GM23338 (cell line): ENCODE measurements at regions not wholly inside any gene's neighbourhood (a gene's known extent, or its start where the extent isn't known, plus 50 kb on each side); places are given as distances from the start of the nearest gene placed in this dataset.
"Not testable (repeated sequence)": the region's sequence is repeated elsewhere in the genome, so short reads cannot be mapped to it uniquely, and the experiment has no call there.

Source experiments
- ATAC-seq: fragments of 200-7000 bp; cut with Tn5 transposase; 3 replicates; pipeline ENCODE4 v1.9.1; 2020
- DNase-seq: peaks from one replicate; pipeline ENCODE4 v3.0.0-alpha.2; 2015; ENCODE audit warnings: low spot score
- H2AFZ ChIP-seq: fragments of 200-600 bp; sonication (generic); 2 replicates; pipeline ENCODE4 v1.8.0; 2016; ENCODE audit warnings: antibody characterized with exemption, mild to moderate bottlenecking, moderate library complexity
- H3F3A ChIP-seq: fragments of 200-600 bp; sonication (generic); replicated peaks from 2 replicates; pipeline ENCODE4 v1.8.0; 2017; ENCODE audit warnings: antibody characterized with exemption, mixed run types, low read depth
- H3K27ac ChIP-seq: fragments of 200-600 bp; sonication (generic); 2 replicates; pipeline ENCODE4 v1.6.1; 2016; ENCODE audit warnings: low read depth
- H3K27me3 ChIP-seq: fragments of 200-600 bp; sonication (generic); 2 replicates; pipeline ENCODE4 v1.8.0; 2016; ENCODE audit warnings: mild to moderate bottlenecking, mixed run types, moderate library complexity; ENCODE audit not compliant: insufficient read depth
- H3K36me3 ChIP-seq: fragments of 200-600 bp; sonication (generic); 2 replicates; pipeline ENCODE4 v1.8.0; 2016; ENCODE audit warnings: mild to moderate bottlenecking; ENCODE audit not compliant: insufficient read depth
- H3K4me1 ChIP-seq: fragments of 200-600 bp; sonication (generic); 2 replicates; pipeline ENCODE4 v1.8.0; 2016; ENCODE audit warnings: mild to moderate bottlenecking, moderate library complexity; ENCODE audit not compliant: insufficient read depth
- H3K4me2 ChIP-seq: fragments of 200-600 bp; sonication (generic); 2 replicates; pipeline ENCODE4 v1.7.1; 2017; ENCODE audit warnings: mixed run types
- H3K4me3 ChIP-seq: fragments of 200-600 bp; sonication (generic); 2 replicates; pipeline ENCODE4 v1.6.1; 2016; ENCODE audit warnings: mixed run types
- H3K79me2 ChIP-seq: fragments of 200-600 bp; sonication (generic); replicated peaks from 2 replicates; pipeline ENCODE4 v1.8.0; 2017; ENCODE audit warnings: mild to moderate bottlenecking; ENCODE audit not compliant: insufficient read depth
- H3K9me2 ChIP-seq: fragments of 200-600 bp; sonication (generic); 2 replicates; pipeline ENCODE4 v1.8.0; 2017; ENCODE audit not compliant: insufficient read depth
- H4K20me1 ChIP-seq: fragments of 200-600 bp; sonication (generic); replicated peaks from 2 replicates; pipeline ENCODE4 v1.8.0; 2017; ENCODE audit warnings: mild to moderate bottlenecking; ENCODE audit not compliant: insufficient read depth
- H3K27ac Mint-ChIP-seq: 2 replicates; pipeline ENCODE4 v1.8.0; 2020; ENCODE audit warnings: inconsistent platforms, mild to moderate bottlenecking, moderate library complexity, mixed read lengths
- H3K27me3 Mint-ChIP-seq: 3 replicates; pipeline ENCODE4 v1.8.0; 2022; ENCODE audit warnings: low read depth, mild to moderate bottlenecking, moderate library complexity, mixed read lengths, inconsistent platforms; ENCODE audit not compliant: insufficient read depth, poor library complexity
- H3K36me3 Mint-ChIP-seq: 3 replicates; pipeline ENCODE4 v1.8.0; 2021; ENCODE audit warnings: low read depth, mild to moderate bottlenecking, inconsistent platforms, moderate library complexity, mixed read lengths
- H3K4me1 Mint-ChIP-seq: 3 replicates; pipeline ENCODE4 v1.8.0; 2020; ENCODE audit warnings: mild to moderate bottlenecking, inconsistent platforms, mixed read lengths
- H3K4me3 Mint-ChIP-seq: 3 replicates; pipeline ENCODE4 v1.8.0; 2021; ENCODE audit warnings: moderate library complexity, mild to moderate bottlenecking, inconsistent platforms, mixed read lengths
- H3K9me3 Mint-ChIP-seq: 3 replicates; pipeline ENCODE4 v1.8.0; 2020; ENCODE audit warnings: moderate library complexity, mild to moderate bottlenecking, inconsistent platforms, mixed read lengths
- CREB1 ChIP-seq: fragments of 250-450 bp; sonication (Bioruptor Pico); IDR thresholded peaks from 2 replicates; pipeline ENCODE4 v1.5.0; 2020; ENCODE audit warnings: low read depth, mild to moderate bottlenecking, moderate library complexity
- ETS1 ChIP-seq: IDR thresholded peaks from 2 replicates; pipeline ENCODE4 v1.6.1; 2016; ENCODE audit warnings: antibody characterized with exemption
- EZH2 ChIP-seq: fragments of 200-600 bp; sonication (generic); IDR thresholded peaks from one replicate; pipeline ENCODE4 v1.8.0; 2017; ENCODE audit warnings: antibody characterized with exemption, mild to moderate bottlenecking, low read depth; ENCODE audit not compliant: unreplicated experiment
- EZH2phosphoT487 ChIP-seq: fragments of 200-600 bp; sonication (generic); IDR thresholded peaks from one replicate; pipeline ENCODE4 v1.8.1; 2018; ENCODE audit warnings: antibody characterized with exemption; ENCODE audit not compliant: unreplicated experiment
- POLR2AphosphoS5 ChIP-seq: IDR thresholded peaks from 2 replicates; pipeline ENCODE4 v1.6.1; 2016; ENCODE audit warnings: antibody characterized with exemption, low read depth
- REST ChIP-seq: IDR thresholded peaks from one replicate; pipeline ENCODE4 v1.6.1; 2018; ENCODE audit warnings: antibody characterized with exemption; ENCODE audit not compliant: unreplicated experiment
- ZNF114 ChIP-seq: fragments of 250-450 bp; sonication (Bioruptor Pico); IDR thresholded peaks from 2 replicates; pipeline ENCODE4 v1.5.0; 2020; ENCODE audit warnings: mild to moderate bottlenecking, moderate library complexity
- ZNF331 ChIP-seq: fragments of 250-450 bp; sonication (Bioruptor Pico); IDR thresholded peaks from 2 replicates; pipeline ENCODE4 v1.5.0; 2020; ENCODE audit warnings: low read depth, mild to moderate bottlenecking, moderate library complexity

- not testable (repeated sequence) for H3K9me2 ChIP-seq, ATAC-seq, H3K27ac ChIP-seq, H3K36me3 ChIP-seq, H3K4me2 ChIP-seq, H3K27ac Mint-ChIP-seq, H3F3A ChIP-seq, H3K4me1 ChIP-seq, H3K4me3 Mint-ChIP-seq, H3K4me1 Mint-ChIP-seq, H4K20me1 ChIP-seq, H3K79me2 ChIP-seq, DNase-seq, H3K27me3 ChIP-seq, H3K4me3 ChIP-seq, H2AFZ ChIP-seq, H3K27me3 Mint-ChIP-seq
- Mint-ChIP-seq H3K36me3 (peaks cover 34% of the 10 kb centered on the region), H3K9me3 (peaks cover 45% of the 10 kb centered on the region)
These were observed 716.6 kb downstream of the ROBO2 start for GRCh38 chr3:77756397-77756975.

GRCh38 chr3:77772459-77772858 is 732.6 kb downstream of the ROBO2 start:
- ATAC-seq = no peak
- H3K27me3 Mint-ChIP-seq = no peaks in the 10 kb centered on the region

GRCh38 chr3:77773084-77773483 is 733.2 kb downstream of the ROBO2 start:
- H3K27ac Mint-ChIP-seq = no peak overlapping the region
- ATAC-seq (no peak), DNase-seq (no peak)
- H3K4me1 Mint-ChIP-seq = no peaks in the 10 kb centered on the region
- Histone ChIP-seq H3K79me2 (no peaks in the 10 kb centered on the region), H2AFZ (no peak overlapping the region), H3K27ac (no peak overlapping the region), H3K4me3 (no peak overlapping the region), H3F3A (no peaks in the 10 kb centered on the region), H4K20me1 (no peaks in the 10 kb centered on the region), H3K27me3 (no peaks in the 10 kb centered on the region), H3K4me2 (no peak overlapping the region), H3K9me2 (peaks cover 14% of the 10 kb centered on the region; the same call in 1 of the 2 replicates), H3K36me3 (no peaks in the 10 kb centered on the region), H3K4me1 (no peaks in the 10 kb centered on the region)
- peaks cover 7% of the 10 kb centered on the region for H3K36me3 Mint-ChIP-seq
- H3K4me3 Mint-ChIP-seq = no peak overlapping the region
- peaks cover 8% of the 10 kb centered on the region for H3K9me3 Mint-ChIP-seq
- H3K27me3 Mint-ChIP-seq = no peaks in the 10 kb centered on the region
- no peak for TF ChIP-seq EZH2phosphoT487
- no peak for TF ChIP-seq ZNF331
- TF ChIP-seq CREB1 (CRISPR knock-in tag) = no peak
- TF ChIP-seq EZH2 = no peak
- TF ChIP-seq REST = no peak
- no peak for TF ChIP-seq ETS1
- no peak for TF ChIP-seq ZNF114 (CRISPR knock-in tag)

More at GRCh38 chr3:77772459-77772858, 732.6 kb downstream of the ROBO2 start:
- H3K36me3 Mint-ChIP-seq = peaks cover 7% of the 10 kb centered on the region
- no peaks in the 10 kb centered on the region for H3F3A ChIP-seq
- H3K4me2 ChIP-seq = no peak overlapping the region
- H3K4me1 Mint-ChIP-seq = no peaks in the 10 kb centered on the region
- H4K20me1 ChIP-seq = no peaks in the 10 kb centered on the region
- peaks cover 14% of the 10 kb centered on the region; the same call in 1 of the 2 replicates for H3K9me2 ChIP-seq
- no peak for DNase-seq
- no peaks in the 10 kb centered on the region for H3K27me3 ChIP-seq
- no peak overlapping the region for H3K4me3 ChIP-seq
- H2AFZ ChIP-seq = no peak overlapping the region
- H3K27ac ChIP-seq = no peak overlapping the region
- H3K27ac Mint-ChIP-seq = no peak overlapping the region
- H3K4me3 Mint-ChIP-seq = no peak overlapping the region
- no peaks in the 10 kb centered on the region for H3K36me3 ChIP-seq
- no peaks in the 10 kb centered on the region for H3K79me2 ChIP-seq
- no peaks in the 10 kb centered on the region for H3K4me1 ChIP-seq
- H3K9me3 Mint-ChIP-seq = peaks cover 8% of the 10 kb centered on the region
- no peak for TF ChIP-seq POLR2AphosphoS5
